Thyroid gland (tissue), 4 donors: ENCODE measurements at regions not wholly inside any gene's neighbourhood (a gene's known extent, or its start where the extent isn't known, plus 50 kb on each side); places are given as distances from the start of the nearest gene placed in this dataset.

Source experiments
- CTCF ChIP-seq, 6 experiments: fragments of 200-600 bp in 3 of 6; fragments of 450-650 bp in 3 of 6; sonication (generic) in 3 of 6; IDR thresholded peaks; one replicate each; pipeline ENCODE4 v1.5.1; 2016 to 2019; ENCODE audit warnings: antibody characterized with exemption in 6 of 6, mild to moderate bottlenecking in 2 of 6, inconsistent platforms in 1 of 6, moderate library complexity in 1 of 6
- POLR2A ChIP-seq, 2 donors: fragments of 450-650 bp; IDR thresholded peaks; one replicate each; pipeline ENCODE4 v1.6.1; 2017; ENCODE audit warnings: antibody characterized with exemption in 2 of 2, mild to moderate bottlenecking in 2 of 2, moderate library complexity in 1 of 2

- TF ChIP-seq CTCF (IDR thresholded peaks at IDR 0.05), result no peak
- no peak for TF ChIP-seq POLR2A (IDR thresholded peaks at IDR 0.05)
Observed at GRCh38 chr3:193767353-193768069, 174.5 kb downstream of the OPA1 start.
